Activated CD4-positive, alpha-beta T cell treated with anti-CD3 and anti-CD28 coated beads, Interleukin-2, amount 50 U/mL, for 4 hours (primary cell): ENCODE measurements at regions not wholly inside any gene's neighbourhood (a gene's known extent, or its start where the extent isn't known, plus 50 kb on each side); places are given as distances from the start of the nearest gene placed in this dataset.

Experiments used
- DNase-seq, 2 experiments: peaks; one replicate each; pipeline ENCODE4 v3.0.0-alpha.2; 2020

GRCh38 chr1:4090976-4091660 is 191.0 kb upstream of the C1orf174 start:
- DNase-seq, result no peak

GRCh38 chr1:4091996-4092395 is 191.9 kb upstream of the C1orf174 start:
- no peak for DNase-seq

- DNase-seq, result no peak
Measured at GRCh38 chr1:4093856-4094565, 193.9 kb upstream of the C1orf174 start.

- DNase-seq, result no peak
Measured at GRCh38 chr1:4095433-4095971, 195.4 kb upstream of the C1orf174 start.

GRCh38 chr1:4101459-4102161 is 201.5 kb upstream of the C1orf174 start:
- no peak for DNase-seq

GRCh38 chr1:4105300-4105880 is 205.3 kb upstream of the C1orf174 start:
- DNase-seq, result no peak

- DNase-seq, result no peak
Measured at GRCh38 chr1:4106731-4107130, 206.7 kb upstream of the C1orf174 start.

- DNase-seq, result no peak
Measured at GRCh38 chr1:4107291-4107690, 207.2 kb upstream of the C1orf174 start.

GRCh38 chr1:4108331-4108730 is 208.3 kb upstream of the C1orf174 start:
- DNase-seq, result no peak

GRCh38 chr1:4108758-4109627 is 208.9 kb upstream of the C1orf174 start:
- DNase-seq, result no peak

- DNase-seq, result no peak
Measured at GRCh38 chr1:4109628-4109940, 209.5 kb upstream of the C1orf174 start.

- DNase-seq, result no peak
Measured at GRCh38 chr1:4110888-4111287, 210.8 kb upstream of the C1orf174 start.

- DNase-seq, result no peak
Measured at GRCh38 chr1:4113897-4114296, 213.8 kb upstream of the C1orf174 start.

- no peak for DNase-seq
Measured at GRCh38 chr1:4115191-4115900, 215.3 kb upstream of the C1orf174 start.

- no peak for DNase-seq
Measured at GRCh38 chr1:4117196-4117595, 217.1 kb upstream of the C1orf174 start.

GRCh38 chr1:4118746-4119515 is 218.9 kb upstream of the C1orf174 start:
- no peak for DNase-seq

- no peak for DNase-seq
Measured at GRCh38 chr1:4119516-4120220, 219.6 kb upstream of the C1orf174 start.

- no peak for DNase-seq
Measured at GRCh38 chr1:4120557-4121292, 220.7 kb upstream of the C1orf174 start.

- DNase-seq, result no peak
Measured at GRCh38 chr1:4121293-4121684, 221.2 kb upstream of the C1orf174 start.
